NCI-H128 (cell line): ENCODE measurements at regions not wholly inside any gene's neighbourhood (a gene's known extent, or its start where the extent isn't known, plus 50 kb on each side); places are given as distances from the start of the nearest gene placed in this dataset.
"Not testable (repeated sequence)": the region's sequence is repeated elsewhere in the genome, so short reads cannot be mapped to it uniquely, and the experiment has no call there.

Source experiments
- DNase-seq: peaks from one replicate; lab custom pipeline; 2025; ENCODE audit not compliant: unreplicated experiment; lab: John Stamatoyannopoulos, UW

DNA sequence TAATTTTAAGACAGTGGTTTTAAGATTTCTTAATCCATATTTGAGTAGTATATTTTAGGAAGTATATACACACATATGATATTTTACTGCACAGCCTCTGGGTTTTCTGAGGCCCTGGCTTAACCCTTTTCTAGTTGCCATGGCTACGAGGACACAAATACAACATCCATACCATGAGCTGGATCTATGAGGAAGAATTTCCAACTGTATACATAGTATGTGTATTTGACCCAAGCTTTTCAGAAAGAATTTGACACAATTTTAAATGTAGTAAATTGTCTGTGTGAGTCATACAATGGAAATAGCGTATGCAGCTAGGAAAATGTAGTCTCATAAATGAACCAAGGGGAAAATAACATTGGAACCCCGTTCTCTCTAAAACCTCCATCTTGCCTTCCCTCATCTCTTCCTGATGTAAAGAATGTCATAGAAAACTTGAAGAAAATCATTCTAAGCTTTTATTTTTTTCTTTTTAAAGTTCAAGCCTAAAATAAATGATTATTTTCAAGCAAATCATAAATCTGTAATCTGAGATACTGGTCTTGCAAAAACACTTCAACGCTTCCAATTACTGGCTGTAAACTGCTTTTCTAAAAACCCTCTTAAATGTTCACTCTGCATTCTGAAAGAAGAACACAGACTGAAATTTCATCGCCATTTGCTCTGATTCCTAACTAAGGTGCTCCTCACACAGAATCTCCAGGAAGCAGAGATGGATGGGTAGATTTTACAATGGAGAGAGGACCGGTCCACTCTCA is 172.4 kb downstream of the LACC1 start:
- no peak for DNase-seq

DNA sequence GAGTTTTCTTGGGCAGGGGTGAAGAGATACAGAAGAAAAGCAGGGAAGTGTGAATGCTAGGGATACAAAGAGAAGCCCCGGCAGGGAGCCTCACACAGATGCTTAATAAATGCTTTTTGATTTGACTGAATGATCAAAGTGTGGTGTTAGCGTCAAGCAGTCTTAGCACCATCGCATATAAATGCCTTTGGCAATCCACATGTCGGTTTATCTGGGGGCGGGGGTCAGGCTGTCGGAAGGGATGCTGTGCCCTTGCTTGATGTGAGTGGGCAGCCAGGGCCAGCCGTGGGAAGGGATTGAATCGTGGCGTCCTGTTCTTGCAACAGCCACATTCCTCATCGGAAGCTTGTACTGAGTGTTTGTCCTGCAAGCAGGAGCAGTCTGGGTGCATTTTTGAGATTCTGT is 173.1 kb downstream of the LACC1 start:
- no peak for DNase-seq

DNA sequence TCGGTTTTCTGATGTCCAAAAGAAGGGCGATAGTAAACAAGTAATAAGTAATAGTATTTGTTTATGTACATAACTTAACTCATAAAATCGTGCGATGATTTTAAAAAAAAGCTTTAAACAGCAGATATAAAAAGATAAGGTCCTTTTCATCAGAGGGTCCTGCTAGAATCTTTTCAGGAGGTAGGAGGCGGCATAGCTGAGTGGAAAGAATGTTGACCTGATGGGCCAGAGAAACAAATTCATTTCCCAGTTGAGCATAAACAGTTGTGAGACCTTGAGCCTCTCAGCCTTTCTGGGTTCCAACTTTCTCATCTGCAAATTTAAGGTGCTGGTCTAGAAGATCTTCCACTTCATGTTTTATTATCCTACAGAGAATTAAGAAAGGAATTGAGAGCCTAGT is 173.5 kb downstream of the LACC1 start:
- no peak for DNase-seq

DNA sequence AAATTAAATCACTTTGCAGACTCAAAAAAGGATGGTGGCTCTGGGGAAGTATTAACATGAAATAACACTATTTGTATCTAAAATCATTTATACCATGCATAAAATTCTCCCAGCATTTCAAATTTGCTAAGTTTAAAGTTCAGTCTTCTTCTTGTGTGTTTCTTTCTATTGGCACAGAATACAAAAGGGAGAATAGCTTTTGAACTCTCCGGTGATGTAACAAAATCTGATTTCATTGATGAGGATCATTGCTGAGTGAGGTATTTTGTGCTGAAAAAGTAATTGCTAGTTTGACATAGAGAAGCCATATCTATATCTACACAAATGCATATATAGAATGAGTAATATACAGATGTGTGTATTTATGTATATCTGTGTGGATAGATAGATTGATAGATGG is 174.8 kb downstream of the LACC1 start:
- no peak for DNase-seq

DNA sequence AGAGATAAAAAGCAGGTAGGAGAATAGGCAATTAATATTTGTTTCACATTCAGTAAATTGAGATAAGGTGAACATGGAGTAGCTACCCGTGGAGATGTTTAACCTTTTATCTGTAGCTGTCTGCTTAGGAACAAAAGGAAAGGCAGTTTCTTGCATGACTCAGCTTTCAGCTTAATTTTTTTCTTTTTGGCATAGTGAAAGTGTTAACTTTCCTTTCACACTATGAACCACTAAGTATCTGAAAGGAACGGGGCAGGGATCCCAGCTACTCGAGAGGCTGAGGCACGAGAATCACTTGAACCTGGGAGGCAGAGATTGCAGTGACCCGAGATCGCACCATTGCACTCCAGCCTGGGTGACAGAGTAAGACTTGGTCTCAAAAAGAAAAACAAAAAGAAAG is 176.0 kb downstream of the LACC1 start:
- not testable (repeated sequence) for DNase-seq

DNA sequence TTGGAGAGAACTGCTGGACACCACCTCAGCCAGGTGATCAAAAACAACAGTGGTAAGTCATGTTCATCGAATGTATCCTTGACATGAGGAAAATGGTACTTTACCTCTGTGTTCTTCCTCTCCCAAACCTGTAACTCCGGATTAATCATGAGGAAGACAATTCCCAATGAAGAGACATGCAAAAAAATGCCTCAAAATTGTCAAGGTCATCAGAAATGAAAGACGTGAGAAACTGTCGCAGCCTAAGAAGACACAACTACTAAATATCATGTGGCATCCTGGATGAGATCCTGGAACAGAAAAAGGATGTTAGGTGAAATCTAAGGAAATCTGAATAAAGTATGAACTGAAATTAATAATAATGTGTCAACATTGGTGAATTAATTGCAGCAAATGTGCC is 178.4 kb downstream of the LACC1 start:
- DNase-seq, result no peak

DNA sequence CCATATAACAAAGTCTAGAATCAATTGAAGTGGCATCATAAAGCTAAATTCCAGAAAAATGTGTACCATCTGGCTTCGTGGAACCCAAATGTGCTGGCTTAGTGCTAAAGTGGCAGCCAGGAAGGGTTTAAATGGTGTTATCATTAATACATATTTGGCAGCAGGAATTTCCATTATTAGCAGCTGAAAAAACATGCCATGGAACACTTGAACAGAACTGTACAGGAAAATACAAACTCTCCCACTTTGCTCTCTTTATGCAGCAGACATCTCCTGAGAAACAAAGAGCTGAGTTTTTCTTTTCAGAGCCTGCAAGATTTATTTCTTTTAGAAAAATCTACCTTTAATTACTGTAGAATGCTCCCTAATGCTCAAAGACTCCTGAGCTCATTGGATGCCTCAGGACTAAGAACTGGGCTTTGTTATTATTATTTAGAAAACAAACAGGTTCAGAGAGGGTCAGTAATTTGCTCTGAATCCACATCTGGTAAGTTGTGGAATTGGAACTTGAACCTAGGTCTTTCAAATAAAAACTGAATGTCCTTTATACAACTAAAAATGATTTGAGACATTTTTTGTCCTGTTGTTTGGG is 179.0 kb downstream of the LACC1 start:
- no peak for DNase-seq

DNA sequence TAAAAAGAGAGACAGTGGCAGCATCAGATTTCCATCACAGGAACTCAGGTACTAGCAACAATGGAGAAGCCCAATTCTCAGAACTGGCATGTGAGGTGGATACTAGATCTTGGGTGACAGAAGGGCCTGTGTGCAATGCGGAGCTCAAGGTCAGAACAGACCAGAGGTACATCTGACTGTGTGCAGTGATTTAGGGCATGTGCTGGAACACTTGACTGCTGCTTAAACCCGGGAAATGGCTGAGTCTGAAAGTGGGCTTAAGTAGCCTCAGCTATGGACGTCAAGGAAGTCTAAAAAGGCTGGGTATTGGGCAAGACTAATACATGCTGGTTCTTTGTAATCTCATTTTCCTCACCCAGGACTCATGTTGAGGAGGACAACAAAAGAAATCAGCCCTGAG is 182.2 kb downstream of the LACC1 start:
- no peak for DNase-seq

DNA sequence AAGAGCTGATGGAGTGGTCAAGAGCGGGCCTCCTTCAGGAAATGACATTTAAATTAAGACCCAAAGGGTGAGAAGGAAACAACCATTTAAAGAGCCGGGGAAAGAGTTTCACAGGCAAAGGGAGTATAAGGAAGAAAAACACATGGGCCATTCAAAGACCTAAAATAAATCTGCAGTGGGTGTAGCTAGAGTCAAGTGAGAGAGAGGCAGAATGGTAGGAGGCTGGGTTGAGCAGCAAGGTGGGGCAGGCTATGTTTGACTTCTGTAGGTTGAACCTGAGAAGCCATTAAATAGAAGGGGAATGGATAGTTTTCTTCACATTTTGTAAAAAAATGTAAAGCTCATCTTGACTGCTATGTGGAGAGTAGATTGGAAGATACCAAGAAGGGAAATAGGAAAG is 183.8 kb downstream of the LACC1 start:
- no peak for DNase-seq

DNA sequence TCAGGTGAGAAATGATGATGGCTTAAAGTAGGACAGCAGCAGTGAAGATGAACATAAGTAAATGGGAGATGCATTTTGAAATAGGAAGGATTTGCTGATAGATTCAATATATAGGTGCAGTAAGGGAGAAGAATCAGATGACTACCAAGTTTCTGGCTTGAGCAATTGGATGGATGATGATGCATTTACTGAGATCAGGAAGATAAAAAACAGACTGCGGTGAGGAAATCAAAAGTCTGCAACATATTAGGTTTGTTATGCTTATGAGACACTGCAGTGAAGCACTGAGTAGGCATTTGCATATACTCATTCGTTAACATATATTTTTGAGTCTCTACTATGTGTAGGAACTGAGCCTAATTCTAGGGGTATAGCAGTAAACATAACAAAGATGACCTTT is 184.2 kb downstream of the LACC1 start:
- DNase-seq, result no peak

DNA sequence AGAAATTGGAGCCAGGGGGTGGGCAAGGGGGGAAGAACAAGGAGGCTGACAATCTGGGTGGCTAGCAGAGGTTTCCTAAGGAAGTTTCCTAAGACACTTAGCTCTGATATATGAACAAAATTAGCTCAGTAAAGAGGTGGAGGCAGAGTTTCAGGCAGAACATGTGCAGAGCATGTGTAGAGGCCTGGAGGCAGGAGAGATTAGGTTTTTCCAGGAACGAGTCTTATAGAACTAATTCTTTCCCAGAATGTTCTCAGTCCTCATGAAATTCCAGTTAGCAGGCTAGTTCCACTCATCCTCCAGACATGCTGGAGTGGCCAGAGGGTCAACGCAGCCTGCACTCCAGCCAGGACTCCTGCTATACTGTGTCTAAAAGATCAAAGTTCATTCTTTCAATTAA is 184.7 kb downstream of the LACC1 start:
- no peak for DNase-seq

DNA sequence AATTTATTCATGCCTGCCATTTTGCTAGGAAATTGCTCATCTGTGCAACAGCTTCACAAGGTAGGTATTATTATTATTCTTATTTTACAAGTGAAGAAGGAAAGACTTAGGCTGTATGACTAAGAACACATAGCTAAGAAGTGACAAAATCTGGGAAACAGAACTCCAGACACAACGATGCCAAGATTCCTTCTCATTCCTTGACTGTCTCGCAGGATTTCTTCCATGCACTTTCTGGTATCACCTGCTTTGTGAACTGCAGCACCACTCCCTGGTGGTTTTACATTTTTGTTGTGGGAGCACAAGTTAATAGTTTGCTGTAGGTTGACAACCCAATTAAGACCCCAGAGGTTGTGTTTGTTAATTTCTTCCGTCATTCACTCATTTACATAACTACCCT is 188.5 kb downstream of the LACC1 start:
- DNase-seq, result no peak

DNA sequence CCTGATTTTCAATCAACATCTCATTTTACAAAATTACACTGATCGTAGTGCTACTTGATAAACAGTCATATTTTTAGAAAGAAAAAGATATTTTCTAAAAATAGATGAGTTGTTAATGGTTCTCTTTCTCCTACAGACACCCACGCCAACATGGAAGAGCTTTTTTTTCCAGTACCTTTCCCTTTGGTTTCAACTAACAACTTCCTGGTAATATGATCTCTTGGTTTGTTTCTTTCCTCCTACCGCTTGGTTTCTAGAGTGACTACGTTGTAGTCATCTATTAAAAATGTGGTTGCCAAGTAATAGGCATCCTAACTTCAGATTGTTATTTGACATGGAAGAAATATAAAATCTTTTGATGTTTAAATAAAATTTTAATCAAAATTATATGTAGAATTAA is 189.0 kb downstream of the LACC1 start:
- no peak for DNase-seq

DNA sequence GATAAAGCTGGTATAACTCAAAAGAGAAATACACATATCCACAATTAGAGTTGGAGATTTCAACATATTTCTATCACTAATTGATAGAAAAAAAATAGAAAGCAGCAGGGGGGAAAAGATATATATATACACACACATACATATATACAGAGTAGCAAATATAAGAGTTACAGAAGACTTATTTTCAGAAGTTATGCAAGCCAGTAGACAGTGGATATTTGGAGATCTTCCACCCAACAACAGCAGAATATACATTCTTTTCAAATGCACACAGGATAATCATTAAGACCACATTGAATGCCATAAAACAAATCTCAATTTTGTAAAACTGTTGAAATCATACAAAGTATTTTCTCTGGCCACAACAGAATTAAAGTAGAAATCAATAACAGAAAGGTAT is 192.8 kb downstream of the LACC1 start:
- no peak for DNase-seq

DNA sequence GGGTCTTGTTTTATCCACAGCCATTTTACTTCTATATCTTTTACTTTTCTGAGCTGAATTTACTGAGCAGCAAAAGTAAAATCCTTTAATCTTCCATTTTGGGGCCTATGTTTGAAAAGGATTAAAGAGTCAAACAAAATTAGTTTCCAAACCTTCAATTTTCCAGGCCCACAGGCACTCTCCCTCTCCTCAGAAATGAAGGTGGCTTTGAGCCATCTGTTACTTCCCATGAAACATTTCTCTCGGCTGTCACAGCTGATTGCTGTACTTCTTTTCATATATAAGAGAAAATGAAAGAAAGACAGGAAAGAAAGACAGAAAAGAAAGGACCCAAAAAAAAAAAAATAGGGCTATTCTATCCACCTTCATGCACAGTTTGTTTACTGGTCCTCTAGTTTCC is 194.9 kb downstream of the LACC1 start:
- no peak for DNase-seq

DNA sequence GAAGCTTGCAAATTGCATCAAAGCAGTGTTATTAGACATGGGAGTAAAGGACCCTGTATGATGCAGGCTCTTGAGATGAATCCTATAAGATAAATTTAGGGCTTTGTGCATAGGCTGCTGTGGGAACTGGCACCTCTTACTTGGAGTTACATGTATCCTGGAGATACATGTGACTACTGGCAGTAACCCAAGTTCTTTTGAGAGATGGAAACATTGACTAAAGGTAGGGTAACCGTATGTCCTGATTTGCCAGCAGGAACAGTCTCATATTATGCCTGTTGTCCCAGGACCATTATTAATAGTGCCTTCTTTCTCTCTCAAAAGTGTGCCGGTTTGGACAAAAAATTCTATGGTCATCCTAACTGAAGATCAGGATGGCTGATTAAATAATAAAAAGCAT is 195.4 kb downstream of the LACC1 start:
- DNase-seq, result no peak

DNA sequence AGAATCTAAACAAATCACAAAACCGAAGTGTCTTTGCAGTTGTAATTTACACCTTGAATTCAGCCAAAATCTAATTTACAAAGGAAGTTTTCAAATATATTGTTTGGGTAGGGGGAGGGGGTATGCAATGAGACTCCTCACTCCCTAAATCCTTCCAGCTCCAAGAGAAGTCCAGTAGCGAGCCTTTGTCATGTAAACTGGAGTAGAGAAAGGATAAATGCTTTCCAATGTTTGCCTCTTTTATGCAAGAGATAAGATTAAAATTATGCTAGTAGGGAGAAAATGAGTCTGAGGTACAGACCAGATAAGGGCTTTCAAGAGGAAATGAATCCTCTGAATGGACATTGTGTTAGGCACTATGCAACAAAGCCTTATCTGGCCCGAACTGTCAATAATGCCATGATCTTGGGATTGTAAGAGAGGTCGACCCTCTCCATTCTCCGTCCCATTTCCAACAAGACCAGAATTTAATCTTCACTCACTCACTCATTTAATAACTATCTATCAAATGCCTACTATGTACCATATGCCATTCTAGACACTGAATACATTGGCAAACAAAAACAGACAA is 199.2 kb downstream of the LACC1 start:
- no peak for DNase-seq

DNA sequence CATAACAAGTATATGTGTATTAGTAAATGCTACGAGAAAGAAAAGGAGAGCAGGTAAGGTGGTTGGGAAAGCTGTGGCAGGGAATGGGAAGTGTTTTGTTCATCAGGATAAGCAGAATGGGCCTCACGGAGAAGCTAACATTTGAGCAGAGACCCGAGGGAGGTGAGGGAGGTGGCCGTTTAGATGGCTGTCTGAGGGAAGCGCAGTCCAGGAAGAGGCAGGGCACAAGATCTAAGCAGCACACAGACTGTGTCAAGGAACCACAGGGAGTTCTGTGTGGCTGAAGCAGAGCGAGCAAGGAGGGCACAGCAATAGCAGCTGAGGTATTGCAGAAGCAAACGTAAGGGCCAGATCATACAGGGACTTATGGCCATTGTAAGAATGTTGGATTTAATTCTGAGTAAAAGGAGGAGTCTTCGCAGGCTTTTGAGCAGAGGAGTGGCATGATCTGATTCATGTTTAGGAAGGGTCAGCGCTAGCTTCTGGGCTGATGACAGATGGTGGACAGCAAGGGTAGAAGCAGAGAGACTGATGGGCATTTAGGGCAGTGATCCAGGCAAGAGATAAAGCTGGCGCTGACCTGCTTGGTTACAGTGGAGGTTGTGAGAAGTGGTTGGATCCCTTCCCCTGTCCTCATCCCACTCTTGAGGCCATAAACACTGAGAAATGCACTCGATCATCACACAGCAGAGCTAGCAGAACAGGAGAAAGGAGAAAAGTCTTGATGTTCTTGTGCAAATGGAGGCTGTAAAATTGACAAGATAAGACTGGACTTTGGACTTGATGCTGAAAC is 199.9 kb downstream of the LACC1 start:
- no peak for DNase-seq

DNA sequence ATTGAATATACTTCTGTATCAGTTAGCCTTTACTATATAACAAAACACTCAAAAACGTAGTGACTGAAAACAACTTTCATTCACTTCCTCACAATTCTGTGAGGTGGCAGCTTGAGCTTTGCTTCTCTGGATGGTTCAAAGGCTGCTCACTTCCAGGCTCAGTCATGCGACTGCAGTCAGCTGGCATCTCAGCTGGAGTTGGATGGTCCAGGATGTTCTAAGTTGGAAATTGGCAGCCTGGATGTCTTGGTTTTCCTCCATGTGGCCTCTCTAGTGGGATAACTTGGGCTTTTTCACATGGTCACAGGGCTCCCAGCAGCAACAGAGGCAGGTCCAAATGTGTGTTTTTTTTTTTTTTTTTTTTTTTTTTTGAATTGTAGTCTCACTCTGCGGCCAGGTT is 204.4 kb downstream of the LACC1 start:
- DNase-seq, result no peak

DNA sequence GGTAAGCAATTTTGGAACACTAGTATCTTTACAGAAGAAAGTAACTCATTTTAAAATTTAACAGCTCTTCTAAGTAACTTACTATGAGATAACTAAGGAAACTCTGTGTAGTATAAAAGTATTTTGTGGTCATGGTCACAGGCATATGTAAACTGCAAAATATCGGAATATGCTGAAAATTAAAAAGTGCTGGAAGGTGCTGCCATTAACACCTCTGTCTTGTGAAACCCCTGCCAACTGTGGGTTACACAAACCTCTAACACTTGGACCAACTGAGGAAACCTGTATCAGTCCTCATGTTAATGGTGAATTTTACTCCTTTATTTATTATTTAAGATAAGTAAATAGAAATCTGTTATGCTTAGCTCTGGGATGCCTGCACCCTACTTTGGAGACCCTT is 206.7 kb downstream of the LACC1 start:
- DNase-seq, result no peak

DNA sequence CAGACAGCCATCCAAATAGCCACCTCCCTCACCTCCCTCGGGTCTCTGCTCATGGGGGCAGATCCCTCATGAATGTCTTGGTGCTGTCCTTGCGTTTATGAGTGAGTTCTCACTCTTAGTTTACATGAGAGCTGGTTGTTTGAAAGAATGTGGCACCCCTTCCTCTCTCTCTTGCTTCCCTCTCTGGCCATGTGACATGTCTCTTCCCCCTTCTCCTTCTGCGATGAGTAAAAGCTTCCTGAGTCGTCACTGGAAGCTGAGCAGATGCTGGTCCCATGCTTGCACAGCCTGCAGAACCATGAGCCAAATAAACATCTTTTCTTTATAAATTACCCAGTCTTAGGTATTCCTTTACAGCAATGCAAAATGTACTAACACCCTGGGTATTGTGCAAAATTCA is 208.7 kb downstream of the LACC1 start:
- no peak for DNase-seq

DNA sequence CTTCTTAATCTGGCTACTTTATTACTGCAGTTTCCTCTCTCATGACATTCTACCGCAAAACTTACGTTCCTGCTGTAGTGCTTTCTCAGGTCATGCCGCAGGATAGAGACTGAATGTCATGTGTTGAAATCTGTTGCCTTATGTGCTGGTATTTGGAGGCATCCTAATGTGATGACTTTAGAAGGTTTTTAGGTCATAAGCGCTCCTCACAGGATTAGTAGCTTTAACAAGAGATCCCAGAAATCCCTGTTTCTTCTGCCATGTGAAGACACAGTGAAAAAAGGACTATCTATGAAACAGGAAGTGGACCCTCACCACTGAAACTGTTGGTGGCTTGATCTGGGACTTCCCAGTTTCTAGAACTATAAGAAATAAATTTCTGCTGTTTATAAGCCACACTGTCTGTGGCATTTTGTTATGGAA is 209.3 kb downstream of the LACC1 start:
- no peak for DNase-seq
